ENCODE measurements at regions not wholly inside any gene's neighbourhood (a gene's known extent, or its start where the extent isn't known, plus 50 kb on each side); places are given as distances from the start of the nearest gene placed in this dataset.
"Not testable (repeated sequence)": the region's sequence is repeated elsewhere in the genome, so short reads cannot be mapped to it uniquely, and the experiment has no call there.

- FAIRE-seq (no peak), DNase-seq (ENCODE audit: extremely low spot score, insufficient read length, low read depth) (no peak)
These were observed 146.7 kb upstream of the TBX18 start for GRCh38 chr6:84910906-84911607.

DNA sequence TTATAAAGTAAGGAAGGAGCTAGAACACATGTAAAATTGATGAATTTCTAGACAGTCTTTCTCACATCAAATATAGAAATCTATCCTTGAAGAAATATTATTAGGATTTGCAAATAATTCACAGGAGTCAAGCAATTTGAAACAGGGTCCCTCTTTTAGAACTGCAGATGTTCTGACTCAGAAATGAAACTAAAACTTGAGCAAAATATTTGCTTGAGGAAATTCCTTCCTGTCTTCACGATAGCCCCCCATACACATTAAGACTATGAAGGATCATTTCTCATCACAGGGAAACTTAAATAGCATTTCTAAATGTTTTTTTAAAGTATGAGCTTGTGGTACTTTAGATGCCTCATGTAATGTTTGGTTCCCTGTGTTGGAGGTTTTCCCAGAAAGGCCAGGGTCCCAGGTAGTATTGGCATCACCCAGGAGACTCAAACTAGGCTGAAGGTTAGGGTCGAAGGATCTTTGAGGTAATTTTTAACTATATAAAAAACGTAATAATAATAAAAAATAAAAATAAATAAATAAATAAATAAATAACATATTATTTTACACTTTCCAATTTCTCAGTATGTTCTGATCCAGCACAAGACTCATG, 144.0 kb upstream of the TBX18 start:
- no peak for DNase-seq (ENCODE audit: extremely low spot score, insufficient read length, low read depth)
- no peak for FAIRE-seq

DNA sequence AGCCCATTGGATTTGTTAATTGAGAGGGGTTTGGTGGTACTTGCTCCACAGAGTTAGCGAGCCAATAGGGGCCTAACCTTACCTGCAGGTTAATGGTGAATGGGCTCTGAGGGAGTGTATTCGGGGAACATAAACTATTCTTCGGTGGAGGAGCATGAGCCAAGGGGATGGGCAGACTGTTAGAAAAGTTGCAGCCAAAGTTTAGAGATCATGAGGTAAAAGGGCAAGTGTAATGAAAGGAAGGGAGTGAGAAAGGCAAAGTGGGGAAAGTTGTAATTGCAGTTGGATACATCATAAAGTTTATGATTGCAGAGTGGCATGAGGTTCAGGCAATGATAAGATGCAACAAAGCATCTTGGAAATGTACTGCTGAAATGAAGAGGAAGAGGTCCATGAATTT, 142.1 kb upstream of the TBX18 start:
- DNase-seq (ENCODE audit: extremely low spot score, insufficient read length, low read depth): no peak
- FAIRE-seq: no peak

- no peak for DNase-seq (ENCODE audit: extremely low spot score, insufficient read length, low read depth)
- no peak for FAIRE-seq
These were observed 141.4 kb upstream of the TBX18 start for GRCh38 chr6:84905823-84906222.

GRCh38 chr6:84902354-84902928, 138.0 kb upstream of the TBX18 start:
- no peak for DNase-seq (ENCODE audit: extremely low spot score, insufficient read length, low read depth)
- no peak for FAIRE-seq

GRCh38 chr6:84897988-84898594, 133.7 kb upstream of the TBX18 start:
- DNase-seq (ENCODE audit: extremely low spot score, insufficient read length, low read depth): no peak
- no peak for FAIRE-seq

GRCh38 chr6:84897011-84897410, 132.6 kb upstream of the TBX18 start:
- DNase-seq (ENCODE audit: extremely low spot score, insufficient read length, low read depth): no peak
- FAIRE-seq: no peak

GRCh38 chr6:84892671-84893070, 128.3 kb upstream of the TBX18 start:
- DNase-seq (ENCODE audit: extremely low spot score, insufficient read length, low read depth) (no peak), FAIRE-seq (no peak)

- FAIRE-seq (no peak), DNase-seq (ENCODE audit: extremely low spot score, insufficient read length, low read depth) (no peak)
These were observed 118.7 kb upstream of the TBX18 start for GRCh38 chr6:84882768-84883766.

DNA sequence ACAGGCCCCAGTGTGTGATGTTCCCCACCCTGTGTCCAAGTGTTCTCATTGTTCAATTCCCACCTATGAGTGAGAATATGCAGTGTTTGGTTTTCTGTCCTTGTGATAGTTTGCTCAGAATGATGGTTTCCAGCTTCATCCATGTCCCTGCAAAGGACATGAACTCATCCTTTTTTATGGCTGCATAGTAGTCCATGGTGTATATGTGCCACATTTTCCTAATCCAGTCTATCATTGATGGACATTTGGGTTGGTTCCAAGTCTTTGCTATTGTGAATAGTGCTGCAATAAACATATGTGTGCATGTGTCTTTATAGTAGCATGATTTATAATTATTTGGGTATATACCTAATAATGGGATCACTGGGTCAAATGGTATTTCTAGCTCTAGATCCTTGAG, 115.0 kb upstream of the TBX18 start:
- FAIRE-seq; DNase-seq (ENCODE audit: extremely low spot score, insufficient read length, low read depth): not testable (repeated sequence)

DNA sequence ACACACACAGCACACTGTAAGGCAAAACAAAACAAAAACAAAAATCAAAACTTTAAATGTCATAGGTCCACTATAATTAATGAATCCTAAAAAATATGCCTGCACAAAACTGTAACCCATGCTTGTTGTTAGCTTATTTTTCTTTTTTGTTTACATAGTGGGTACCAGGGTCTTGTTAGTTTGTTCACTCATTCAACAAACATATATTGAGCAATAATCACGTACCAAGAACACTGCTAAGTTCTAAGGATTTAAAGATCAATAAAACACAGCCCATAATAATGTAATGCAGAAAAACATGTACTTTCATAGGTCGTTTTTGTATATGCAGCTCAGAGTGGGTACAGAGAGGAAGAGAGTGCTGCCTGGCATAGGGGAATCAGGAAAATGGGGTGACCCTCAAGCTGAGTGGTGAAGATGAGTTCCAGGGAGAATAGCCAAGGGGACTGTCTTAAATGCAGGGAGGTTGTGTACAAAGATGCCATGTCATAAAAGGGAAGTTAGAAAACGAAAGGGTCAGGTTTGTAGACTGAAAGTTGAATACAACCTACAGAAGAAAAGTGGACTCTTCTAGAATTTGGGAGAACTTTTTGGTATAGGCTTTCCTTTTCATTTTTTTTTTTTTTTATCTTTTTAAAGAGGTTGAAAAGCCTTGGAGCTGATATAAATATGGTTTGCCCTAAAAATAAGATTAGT, 113.3 kb upstream of the TBX18 start:
- no peak for DNase-seq (ENCODE audit: extremely low spot score, insufficient read length, low read depth)

DNA sequence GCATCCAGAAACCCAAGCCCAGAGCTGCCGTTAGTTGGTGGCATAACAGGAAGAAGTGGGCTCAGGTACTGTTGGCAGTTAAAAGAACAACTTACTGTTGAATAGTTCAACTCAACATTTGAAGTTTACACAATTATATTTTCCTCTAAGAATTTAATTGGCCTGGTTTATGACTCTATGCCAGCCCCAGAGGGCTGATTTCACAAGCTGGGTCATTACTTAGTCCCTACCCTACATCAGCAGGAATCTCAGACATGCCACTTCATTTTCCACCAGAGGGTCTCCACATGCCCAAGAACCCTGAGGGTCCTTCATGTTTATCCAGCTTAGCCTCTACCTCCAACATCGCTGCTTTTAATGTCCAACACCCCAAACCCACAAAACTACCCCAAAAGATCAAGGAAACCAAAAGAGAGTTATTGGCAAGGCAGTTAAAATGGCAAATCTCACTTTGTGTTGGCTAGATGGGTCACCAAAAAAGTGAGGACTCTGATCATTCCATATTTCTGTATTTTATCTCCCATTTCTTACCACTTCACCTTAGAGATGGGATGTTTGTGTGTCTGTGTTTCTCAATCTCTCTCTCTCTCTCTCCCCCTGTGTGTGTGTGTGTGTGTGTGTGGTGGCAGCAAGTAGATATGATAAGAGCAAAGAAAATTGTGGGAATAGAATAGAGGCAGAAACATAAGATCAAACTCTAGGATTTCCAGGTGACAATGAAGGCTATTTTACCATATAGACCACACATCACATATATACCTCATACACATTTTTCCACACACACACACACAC, 112.5 kb upstream of the TBX18 start:
- FAIRE-seq: no peak

More for the DNA sequence above, 113.3 kb upstream of the TBX18 start:
- FAIRE-seq: no peak

DNA sequence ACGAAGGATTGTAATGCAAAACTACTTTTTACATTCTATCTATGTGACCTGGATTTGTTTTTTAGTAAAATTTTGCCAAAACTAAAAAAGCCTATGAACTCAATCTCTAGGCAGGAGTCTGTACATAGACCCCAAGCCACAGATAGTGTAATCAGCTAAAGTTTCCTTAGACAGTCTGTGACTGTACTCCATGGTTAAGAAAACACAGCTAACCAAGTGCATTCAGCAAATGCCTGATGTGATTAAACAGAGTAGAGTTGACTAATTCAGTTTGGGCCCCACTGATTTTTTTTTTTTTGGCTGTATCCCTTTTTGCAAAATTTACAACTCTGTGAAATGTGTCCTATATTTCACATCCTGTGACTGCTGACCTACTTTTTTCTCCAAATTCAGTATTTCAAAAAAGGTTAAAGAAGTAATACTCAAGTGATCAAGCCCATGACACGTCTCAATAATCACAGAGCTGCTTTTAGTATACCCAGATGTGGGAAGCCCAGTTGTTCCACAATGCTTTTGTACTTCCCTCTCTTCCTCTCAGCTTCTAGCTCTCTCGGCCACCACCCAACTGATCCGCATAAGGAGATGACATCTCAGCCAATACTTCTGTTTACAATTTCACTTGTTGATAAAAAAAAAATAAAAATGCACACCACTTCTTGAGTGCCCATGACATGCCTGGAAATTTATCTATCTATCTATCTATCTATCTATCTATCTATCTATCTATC, 108.8 kb upstream of the TBX18 start:
- no peak for DNase-seq (ENCODE audit: extremely low spot score, insufficient read length, low read depth)
- no peak for FAIRE-seq

More for the DNA sequence above, 112.5 kb upstream of the TBX18 start:
- DNase-seq (ENCODE audit: extremely low spot score, insufficient read length, low read depth): no peak

- DNase-seq (ENCODE audit: extremely low spot score, insufficient read length, low read depth) (no peak), FAIRE-seq (no peak)
These were observed 107.5 kb upstream of the TBX18 start for GRCh38 chr6:84871925-84872324.

- FAIRE-seq (no peak), DNase-seq (ENCODE audit: extremely low spot score, insufficient read length, low read depth) (no peak)
These were observed 106.3 kb upstream of the TBX18 start for GRCh38 chr6:84870672-84871071.

DNA sequence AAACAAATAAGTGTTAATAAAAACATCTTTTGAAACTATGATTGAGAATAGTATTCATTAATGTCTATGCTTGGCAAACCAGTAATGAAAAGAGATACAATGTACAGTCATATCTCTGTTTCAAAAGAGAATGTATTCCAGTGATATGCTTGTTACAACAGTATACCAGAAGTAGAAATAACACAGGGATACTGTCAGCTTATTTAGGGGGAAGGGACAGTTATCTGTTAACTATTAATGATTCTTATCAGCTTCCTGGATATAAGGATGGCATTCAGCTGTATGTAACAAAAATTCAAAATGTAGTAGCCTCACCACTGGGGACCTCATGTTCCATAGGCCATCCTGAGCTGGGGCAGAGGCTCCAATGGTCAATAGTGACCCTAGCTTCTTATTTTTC, 103.8 kb upstream of the TBX18 start:
- FAIRE-seq: no peak
- DNase-seq (ENCODE audit: extremely low spot score, insufficient read length, low read depth): no peak

GRCh38 chr6:84867521-84867920, 103.1 kb upstream of the TBX18 start:
- DNase-seq (ENCODE audit: extremely low spot score, insufficient read length, low read depth): no peak
- FAIRE-seq: no peak

DNA sequence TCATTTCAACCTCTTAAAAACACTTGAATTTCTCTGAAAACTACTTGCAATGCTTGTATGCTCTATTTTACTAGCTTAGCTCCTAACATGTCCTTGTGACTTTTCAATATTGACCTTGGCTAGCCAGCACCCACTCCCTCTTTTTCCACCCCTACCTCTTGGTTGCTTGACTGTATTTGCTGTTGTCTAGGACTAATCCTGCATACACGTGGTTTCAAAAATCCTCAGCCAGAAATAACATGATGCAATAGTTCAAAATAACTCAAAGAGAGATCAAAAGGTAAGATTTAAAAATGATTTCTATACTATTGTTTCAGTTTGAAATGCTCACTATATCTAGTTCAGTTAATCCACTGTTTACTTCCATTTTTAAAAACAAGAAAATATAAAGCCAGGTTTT, 102.3 kb upstream of the TBX18 start:
- no peak for DNase-seq (ENCODE audit: extremely low spot score, insufficient read length, low read depth)
- no peak for FAIRE-seq

Measured in GM18507 (cell line).